Ovary (tissue), 7 donors: ENCODE measurements at regions not wholly inside any gene's neighbourhood (a gene's known extent, or its start where the extent isn't known, plus 50 kb on each side); places are given as distances from the start of the nearest gene placed in this dataset.

Experiments
- DNase-seq, 5 donors: peaks; one replicate each; pipeline ENCODE4 v3.0.0-alpha.2; 2019 to 2020
- H3K27ac ChIP-seq, 2 donors: fragments of 200-600 bp; one replicate each; pipeline versions ENCODE4 v1.5.1 to v1.8.0; 2019 to 2022
- H3K27me3 ChIP-seq: fragments of 200-600 bp; one replicate; pipeline ENCODE4 v1.8.0; 2022
- H3K36me3 ChIP-seq: fragments of 200-600 bp; sonication (generic); one replicate; pipeline ENCODE4 v1.5.1; 2019
- H3K4me1 ChIP-seq: one replicate; pipeline ENCODE4 v1.8.1; 2013; ENCODE audit warnings: mild to moderate bottlenecking, moderate library complexity; ENCODE audit not compliant: insufficient read depth
- H3K4me3 ChIP-seq: fragments of 200-600 bp; sonication (generic); one replicate; pipeline ENCODE4 v1.5.1; 2017
- H3K9me3 ChIP-seq, 2 donors: fragments of 200-600 bp in 1 of 2; sonication (generic) in 1 of 2; one replicate each; pipeline versions ENCODE4 v1.5.1 to v1.8.1; 2013 to 2019; ENCODE audit warnings: mild to moderate bottlenecking in 1 of 2, moderate library complexity in 1 of 2
- EP300 ChIP-seq: sonication (generic); formaldehyde crosslinking; IDR thresholded peaks from one replicate; pipeline ENCODE4 v1.6.1; 2017; ENCODE audit warnings: antibody characterized with exemption
- POLR2A ChIP-seq: fragments of 450-650 bp; IDR thresholded peaks from one replicate; pipeline ENCODE4 v1.6.1; 2017; ENCODE audit warnings: antibody characterized with exemption, mild to moderate bottlenecking, moderate library complexity
- WGBS, 3 donors: extraction: QIAGEN DNeasy Blood & Tissue Kit in 1 of 3; methylation state at CpG; one replicate each; pipeline versions ENCODE4 v1.1.5 to v1.1.7; 2013 to 2017; 5-methylcytosine and 5-hydroxymethylcytosine counted together
- intact Hi-C, 4 donors: fragments of 100-400 bp; cut with DNase I; formaldehyde crosslinking; loops; one replicate each; pipeline versions ENCODE4 v1.11.0 to v1.15.1; 2022 to 2023
- TF ChIP-seq, protein P1 (sequence below), 3 donors: fragments of 450-650 bp in 2 of 3; fragments of 200-600 bp in 1 of 3; IDR thresholded peaks; one replicate each; pipeline versions ENCODE4 v1.5.1 to v1.8.0; 2016 to 2022; ENCODE audit warnings: antibody characterized with exemption in 3 of 3, mild to moderate bottlenecking in 1 of 3
- donor health status: DM: no; HTN: no; CAD: no; lungs with moderate emphysema.
- donor health status: DM: no; HTN: no; CAD: no.
- donor health status: Bipolar disorder and iron deficiency.
- donor health status: DM: no; HTN: no; CAD: no.
- donor health status: DM: yes; HTN: yes; CAD: no.

DNA sequence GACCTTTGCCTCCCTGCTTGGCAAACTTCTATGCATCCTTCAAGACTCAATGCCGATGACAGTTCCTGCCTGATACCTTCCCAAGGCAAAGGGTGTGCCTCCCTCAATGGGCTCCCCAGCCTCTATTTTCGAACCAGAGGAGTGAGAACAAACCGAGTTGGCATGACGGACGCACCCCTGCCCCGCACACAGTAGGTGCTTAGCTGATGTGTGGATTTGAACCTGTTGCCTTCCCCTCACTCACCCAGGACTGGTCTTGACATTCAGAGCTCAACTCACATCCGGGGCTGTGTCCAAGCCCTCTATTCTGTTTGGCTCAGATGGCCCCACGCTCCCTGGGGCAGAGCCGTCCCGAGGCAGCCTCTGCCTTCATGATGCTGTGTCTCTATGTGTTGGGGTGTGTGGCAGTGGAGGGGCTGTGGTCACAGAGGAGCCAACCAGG is 52.2 kb upstream of the SLC6A11 start:
- H3K27ac ChIP-seq = no peak overlapping the region
- no peak overlapping the region for H3K4me3 ChIP-seq
- 74 to 85% (median 82%) methylated on average over 10 of the region's 10 CpGs for WGBS, 3 donors
- no peaks in the 10 kb centered on the region for H3K36me3 ChIP-seq
- no peaks in the 10 kb centered on the region for H3K27me3 ChIP-seq
- no peak for DNase-seq
- TF ChIP-seq, protein P1, sequence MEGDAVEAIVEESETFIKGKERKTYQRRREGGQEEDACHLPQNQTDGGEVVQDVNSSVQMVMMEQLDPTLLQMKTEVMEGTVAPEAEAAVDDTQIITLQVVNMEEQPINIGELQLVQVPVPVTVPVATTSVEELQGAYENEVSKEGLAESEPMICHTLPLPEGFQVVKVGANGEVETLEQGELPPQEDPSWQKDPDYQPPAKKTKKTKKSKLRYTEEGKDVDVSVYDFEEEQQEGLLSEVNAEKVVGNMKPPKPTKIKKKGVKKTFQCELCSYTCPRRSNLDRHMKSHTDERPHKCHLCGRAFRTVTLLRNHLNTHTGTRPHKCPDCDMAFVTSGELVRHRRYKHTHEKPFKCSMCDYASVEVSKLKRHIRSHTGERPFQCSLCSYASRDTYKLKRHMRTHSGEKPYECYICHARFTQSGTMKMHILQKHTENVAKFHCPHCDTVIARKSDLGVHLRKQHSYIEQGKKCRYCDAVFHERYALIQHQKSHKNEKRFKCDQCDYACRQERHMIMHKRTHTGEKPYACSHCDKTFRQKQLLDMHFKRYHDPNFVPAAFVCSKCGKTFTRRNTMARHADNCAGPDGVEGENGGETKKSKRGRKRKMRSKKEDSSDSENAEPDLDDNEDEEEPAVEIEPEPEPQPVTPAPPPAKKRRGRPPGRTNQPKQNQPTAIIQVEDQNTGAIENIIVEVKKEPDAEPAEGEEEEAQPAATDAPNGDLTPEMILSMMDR (IDR thresholded peaks at IDR 0.05) = no peak
- no peak for TF ChIP-seq POLR2A
- no peak for TF ChIP-seq EP300
- intact Hi-C loops = loop anchor here in 2 of 4 donors (5.0 to 10.0 kb wide), 2 partner anchors 293 to 571 kb away; no protein-coding TSS in a partner anchor
- no peaks in the 10 kb centered on the region for H3K9me3 ChIP-seq
- no peaks in the 10 kb centered on the region for H3K4me1 ChIP-seq

DNA sequence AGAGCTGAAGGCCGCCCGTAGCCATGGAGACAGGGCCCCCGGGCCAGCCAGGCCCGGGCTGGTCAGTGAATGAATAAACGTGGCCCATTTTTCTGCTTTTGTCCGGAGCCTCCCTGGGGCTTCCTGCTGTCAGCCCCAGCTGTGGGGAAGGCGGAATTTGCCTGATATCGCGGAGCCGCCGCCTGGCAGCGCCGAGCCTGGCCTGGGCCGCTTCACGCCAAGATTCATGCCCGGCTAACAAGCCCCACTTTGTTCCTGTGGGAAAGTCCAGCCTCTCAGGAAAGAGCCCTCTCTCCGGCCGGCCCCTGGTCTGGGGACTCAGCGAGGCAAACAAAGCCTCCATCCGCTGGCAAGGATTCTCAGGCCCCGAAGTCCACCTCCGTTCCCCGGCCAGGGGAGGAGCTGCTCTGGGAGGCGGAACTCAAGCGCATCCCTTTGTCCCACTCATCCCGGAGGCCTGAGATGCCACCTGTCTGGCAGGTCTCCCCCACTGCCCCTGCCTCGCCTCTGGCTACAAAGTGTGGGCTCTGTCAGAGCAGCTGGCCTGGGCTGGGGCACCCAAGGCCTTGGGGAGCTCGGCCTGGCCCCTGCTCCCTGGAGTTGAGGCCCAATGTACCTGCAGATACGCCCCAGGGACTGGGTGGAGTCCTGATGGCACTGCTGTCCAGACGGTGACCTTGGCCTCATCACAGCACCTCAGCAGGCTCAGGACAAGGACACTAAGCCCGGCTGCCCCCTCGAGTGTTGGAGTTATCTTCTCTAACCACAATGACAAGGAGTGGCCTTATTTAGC is 51.6 kb upstream of the SLC6A11 start:
- Histone ChIP-seq H3K9me3 (no peaks in the 10 kb centered on the region), H3K36me3 (no peaks in the 10 kb centered on the region), H3K27ac (no peak overlapping the region), H3K27me3 (no peaks in the 10 kb centered on the region), H3K4me1 (no peaks in the 10 kb centered on the region), H3K4me3 (no peak overlapping the region)
- intact Hi-C loops = loop anchor here in 2 of 4 donors (5.0 to 10.0 kb wide), 2 partner anchors 293 to 570 kb away; no protein-coding TSS in a partner anchor
- 39 to 53% (median 52%) methylated on average over 32 of the region's 32 CpGs for WGBS, 3 donors
- DNase-seq = no peak
- TF ChIP-seq POLR2A (no peak), EP300 (no peak)
- TF ChIP-seq, protein P1 (IDR thresholded peaks at IDR 0.05) = no peak

DNA sequence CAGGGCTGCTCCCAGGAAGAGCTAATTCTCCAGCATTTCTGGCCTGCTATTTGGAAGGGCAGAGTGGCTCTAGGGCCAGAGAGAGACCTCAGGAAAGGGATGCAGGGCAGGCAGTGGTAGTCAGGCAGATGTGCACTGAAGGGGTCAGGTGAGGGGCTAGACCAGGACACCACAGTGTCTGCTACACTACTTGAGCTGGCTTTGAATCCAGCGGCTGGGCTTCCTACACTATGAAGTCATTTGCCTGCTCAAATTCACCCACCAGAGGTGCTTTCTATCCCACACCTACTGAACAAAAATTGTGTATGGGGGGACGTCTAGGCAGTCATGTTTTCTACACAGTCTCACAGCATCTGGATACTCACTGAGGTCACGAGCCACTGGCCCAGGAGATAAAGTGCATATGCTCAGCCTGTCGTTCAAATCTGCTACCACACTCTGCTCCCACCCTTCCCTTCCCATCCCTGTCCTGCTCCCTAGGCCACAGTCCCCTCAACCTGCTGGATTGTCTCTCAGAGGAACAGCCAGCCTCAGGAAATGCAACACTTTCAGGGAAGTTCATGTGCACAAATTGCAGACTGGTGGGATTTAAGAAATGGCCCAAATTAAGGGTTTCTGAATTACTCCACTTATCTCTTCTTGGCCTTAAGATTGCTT is 49.9 kb upstream of the SLC6A11 start:
- no peaks in the 10 kb centered on the region for H3K36me3 ChIP-seq
- H3K27me3 ChIP-seq = no peaks in the 10 kb centered on the region
- no peaks in the 10 kb centered on the region for H3K4me1 ChIP-seq
- DNase-seq = no peak
- H3K4me3 ChIP-seq = no peak overlapping the region
- H3K9me3 ChIP-seq = no peaks in the 10 kb centered on the region
- H3K27ac ChIP-seq = no peak overlapping the region
- TF ChIP-seq EP300 = no peak
- TF ChIP-seq POLR2A = no peak
- WGBS, 3 donors = 49 to 60% (median 49%) methylated on average over 4 of the region's 4 CpGs
- intact Hi-C loops = loop anchor here in 1 of 4 donors (10.0 kb wide), 1 partner anchor 569 kb away; no protein-coding TSS in a partner anchor
